ENCODE measurements at regions not wholly inside any gene's neighbourhood (a gene's known extent, or its start where the extent isn't known, plus 50 kb on each side); places are given as distances from the start of the nearest gene placed in this dataset.

GRCh38 chr12:28938056-28938455 lies 211.0 kb upstream of the FAR2 start:
- no peaks in the 10 kb centered on the region for H3K9me3 Mint-ChIP-seq (ENCODE audit: unreplicated experiment)
- no peak overlapping the region for H3K4me3 Mint-ChIP-seq (ENCODE audit: unreplicated experiment)
- intact Hi-C loops (cut with micrococcal nuclease) = no loop called here
- DNase-seq (ENCODE audit: unreplicated experiment) = no peak
- ChIA-PET CTCF (interaction anchor here (0.5 to 0.9 kb wide), 2 partner anchors 23 to 65 kb away, joined by 3 read pairs; no protein-coding TSS in a partner anchor), POLR2A (no interaction called here)
- no peaks in the 10 kb centered on the region for H3K27me3 Mint-ChIP-seq (ENCODE audit: insufficient read depth, unreplicated experiment)
- H3K27ac Mint-ChIP-seq (ENCODE audit: low read depth, unreplicated experiment) = peak overlapping the region; percentile 85
- TF ChIP-seq CTCF (IDR thresholded peaks at IDR 0.05; ENCODE audit: unreplicated experiment) = no peak
- H3K4me1 Mint-ChIP-seq (ENCODE audit: insufficient read depth, unreplicated experiment) = peaks cover 60% of the 10 kb centered on the region
- BruUV-seq (replicated peaks) = no TSS peak
- no peaks in the 10 kb centered on the region for H3K36me3 Mint-ChIP-seq (ENCODE audit: insufficient read depth, unreplicated experiment)

- intact Hi-C loops (cut with micrococcal nuclease) = no loop called here
- CTCF ChIA-PET = interaction anchor here (0.9 kb wide), 1 partner anchor 24 kb away, joined by 3 read pairs; no protein-coding TSS in a partner anchor
- H3K27me3 Mint-ChIP-seq (ENCODE audit: insufficient read depth, unreplicated experiment) = no peaks in the 10 kb centered on the region
- peak overlapping the region; percentile 85 for H3K27ac Mint-ChIP-seq (ENCODE audit: low read depth, unreplicated experiment)
- POLR2A ChIA-PET = interaction anchor here (0.6 kb wide), 1 partner anchor 282 kb away, joined by 3 read pairs; no protein-coding TSS in a partner anchor
- peaks cover 59% of the 10 kb centered on the region for H3K4me1 Mint-ChIP-seq (ENCODE audit: insufficient read depth, unreplicated experiment)
- TSS peak; percentile 39 for BruUV-seq (replicated peaks)
- no peak overlapping the region for H3K4me3 Mint-ChIP-seq (ENCODE audit: unreplicated experiment)
- no peak for TF ChIP-seq CTCF (IDR thresholded peaks at IDR 0.05; ENCODE audit: unreplicated experiment)
- no peaks in the 10 kb centered on the region for H3K36me3 Mint-ChIP-seq (ENCODE audit: insufficient read depth, unreplicated experiment)
- no peak for DNase-seq (ENCODE audit: unreplicated experiment)
- peaks cover 5% of the 10 kb centered on the region for H3K9me3 Mint-ChIP-seq (ENCODE audit: unreplicated experiment)
Measured at GRCh38 chr12:28938581-28939235, 210.4 kb upstream of the FAR2 start.

- Mint-ChIP-seq H3K27me3 (ENCODE audit: insufficient read depth, unreplicated experiment) (no peaks in the 10 kb centered on the region), H3K36me3 (ENCODE audit: insufficient read depth, unreplicated experiment) (no peaks in the 10 kb centered on the region), H3K9me3 (ENCODE audit: unreplicated experiment) (peaks cover 12% of the 10 kb centered on the region), H3K27ac (ENCODE audit: low read depth, unreplicated experiment) (no peak overlapping the region), H3K4me3 (ENCODE audit: unreplicated experiment) (no peak overlapping the region), H3K4me1 (ENCODE audit: insufficient read depth, unreplicated experiment) (peaks cover 54% of the 10 kb centered on the region)
- intact Hi-C loops (cut with micrococcal nuclease) = no loop called here
- POLR2A ChIA-PET = interaction anchor here (0.6 kb wide), 1 partner anchor 283 kb away, joined by 3 read pairs; no protein-coding TSS in a partner anchor
- no TSS peak for BruUV-seq (replicated peaks)
- TF ChIP-seq CTCF (IDR thresholded peaks at IDR 0.05; ENCODE audit: unreplicated experiment) = no peak
- CTCF ChIA-PET = interaction anchor here (0.5 kb wide), 1 partner anchor 179 kb away, joined by 3 read pairs; no protein-coding TSS in a partner anchor
- DNase-seq (ENCODE audit: unreplicated experiment) = no peak
Measured at GRCh38 chr12:28939427-28939826, 209.7 kb upstream of the FAR2 start.

GRCh38 chr12:28941248-28941647 lies 207.8 kb upstream of the FAR2 start:
- BruUV-seq (replicated peaks) = no TSS peak
- intact Hi-C loops (cut with micrococcal nuclease) = no loop called here
- TF ChIP-seq CTCF (IDR thresholded peaks at IDR 0.05; ENCODE audit: unreplicated experiment) = no peak
- H3K27ac Mint-ChIP-seq (ENCODE audit: low read depth, unreplicated experiment) = peak overlapping the region; percentile 14
- POLR2A ChIA-PET = no interaction called here
- no peaks in the 10 kb centered on the region for H3K36me3 Mint-ChIP-seq (ENCODE audit: insufficient read depth, unreplicated experiment)
- peaks cover 48% of the 10 kb centered on the region for H3K4me1 Mint-ChIP-seq (ENCODE audit: insufficient read depth, unreplicated experiment)
- H3K9me3 Mint-ChIP-seq (ENCODE audit: unreplicated experiment) = peaks cover 13% of the 10 kb centered on the region
- peak; percentile 25 for DNase-seq (ENCODE audit: unreplicated experiment)
- CTCF ChIA-PET = no interaction called here
- no peaks in the 10 kb centered on the region for H3K27me3 Mint-ChIP-seq (ENCODE audit: insufficient read depth, unreplicated experiment)
- H3K4me3 Mint-ChIP-seq (ENCODE audit: unreplicated experiment) = no peak overlapping the region

Data from MCF 10A (cell line).